Adrenal gland (tissue), 5 donors: ENCODE measurements at regions not wholly inside any gene's neighbourhood (a gene's known extent, or its start where the extent isn't known, plus 50 kb on each side); places are given as distances from the start of the nearest gene placed in this dataset.

Experiments used
- POLR2A ChIP-seq, 2 donors: fragments of 450-650 bp; IDR thresholded peaks; one replicate each; pipeline ENCODE4 v1.6.1; 2017; ENCODE audit warnings: antibody characterized with exemption in 2 of 2, mild to moderate bottlenecking in 2 of 2, moderate library complexity in 1 of 2
- TF ChIP-seq, protein P1 (sequence below), 6 experiments: fragments of 450-650 bp in 4 of 6; fragments of 200-600 bp in 2 of 6; sonication (generic) in 1 of 6; IDR thresholded peaks; 1 replicate in 5 of 6; 2 replicates in 1 of 6; pipeline versions ENCODE4 v1.5.1 to v1.8.0; 2016 to 2021; ENCODE audit warnings: antibody characterized with exemption in 6 of 6, mild to moderate bottlenecking in 2 of 6, moderate library complexity in 1 of 6
- donor health status: DM: no; HTN: no; CAD: no.

DNA sequence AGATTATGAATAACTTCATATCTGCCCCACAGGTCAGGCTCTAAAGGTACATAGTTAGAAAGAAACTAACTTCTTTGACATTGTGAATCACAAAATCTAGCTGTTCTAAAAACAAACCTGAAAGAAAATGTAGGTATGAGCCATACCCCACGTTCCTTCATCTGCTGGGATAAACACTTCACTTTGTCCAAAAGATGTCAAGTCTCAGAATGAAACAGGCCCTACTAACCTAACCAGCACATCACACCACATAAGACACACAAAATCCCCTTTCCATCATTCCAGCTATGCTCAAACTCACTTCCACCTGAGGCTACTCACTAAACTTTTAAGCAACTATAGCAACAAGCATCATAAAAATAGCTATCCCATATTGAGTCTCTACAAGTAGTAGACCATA lies 65.2 kb upstream of the GJA5 start:
- no peak for TF ChIP-seq POLR2A (IDR thresholded peaks at IDR 0.05)
- TF ChIP-seq, protein P1, sequence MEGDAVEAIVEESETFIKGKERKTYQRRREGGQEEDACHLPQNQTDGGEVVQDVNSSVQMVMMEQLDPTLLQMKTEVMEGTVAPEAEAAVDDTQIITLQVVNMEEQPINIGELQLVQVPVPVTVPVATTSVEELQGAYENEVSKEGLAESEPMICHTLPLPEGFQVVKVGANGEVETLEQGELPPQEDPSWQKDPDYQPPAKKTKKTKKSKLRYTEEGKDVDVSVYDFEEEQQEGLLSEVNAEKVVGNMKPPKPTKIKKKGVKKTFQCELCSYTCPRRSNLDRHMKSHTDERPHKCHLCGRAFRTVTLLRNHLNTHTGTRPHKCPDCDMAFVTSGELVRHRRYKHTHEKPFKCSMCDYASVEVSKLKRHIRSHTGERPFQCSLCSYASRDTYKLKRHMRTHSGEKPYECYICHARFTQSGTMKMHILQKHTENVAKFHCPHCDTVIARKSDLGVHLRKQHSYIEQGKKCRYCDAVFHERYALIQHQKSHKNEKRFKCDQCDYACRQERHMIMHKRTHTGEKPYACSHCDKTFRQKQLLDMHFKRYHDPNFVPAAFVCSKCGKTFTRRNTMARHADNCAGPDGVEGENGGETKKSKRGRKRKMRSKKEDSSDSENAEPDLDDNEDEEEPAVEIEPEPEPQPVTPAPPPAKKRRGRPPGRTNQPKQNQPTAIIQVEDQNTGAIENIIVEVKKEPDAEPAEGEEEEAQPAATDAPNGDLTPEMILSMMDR (IDR thresholded peaks at IDR 0.05), result no peak
